GM23248 (cell line): ENCODE measurements at regions not wholly inside any gene's neighbourhood (a gene's known extent, or its start where the extent isn't known, plus 50 kb on each side); places are given as distances from the start of the nearest gene placed in this dataset.

ENCODE experiments used
- DNase-seq: peaks from one replicate; pipeline ENCODE4 v3.0.0-alpha.2; 2015
- H2AFZ ChIP-seq: fragments of 200-600 bp; sonication (generic); 2 replicates; pipeline ENCODE4 v1.6.1; 2016; ENCODE audit warnings: antibody characterized with exemption
- H3F3A ChIP-seq: fragments of 200-600 bp; sonication (generic); 2 replicates; pipeline ENCODE4 v1.6.1; 2016; ENCODE audit warnings: mild to moderate bottlenecking, antibody characterized with exemption, mixed run types; ENCODE audit not compliant: insufficient read depth
- H3K27ac ChIP-seq: fragments of 200-600 bp; sonication (generic); 2 replicates; pipeline ENCODE4 v1.5.1; 2016; ENCODE audit warnings: mild to moderate bottlenecking
- H3K27me3 ChIP-seq: fragments of 200-600 bp; sonication (generic); replicated peaks from 2 replicates; pipeline ENCODE4 v1.6.1; 2016; ENCODE audit warnings: mild to moderate bottlenecking; ENCODE audit not compliant: insufficient read depth
- H3K36me3 ChIP-seq: fragments of 200-600 bp; sonication (generic); 2 replicates; pipeline ENCODE4 v1.6.1; 2016; ENCODE audit warnings: low read depth, mild to moderate bottlenecking
- H3K4me1 ChIP-seq: fragments of 200-600 bp; sonication (generic); 2 replicates; pipeline ENCODE4 v1.6.1; 2016; ENCODE audit warnings: mild to moderate bottlenecking; ENCODE audit not compliant: insufficient read depth
- H3K4me2 ChIP-seq: fragments of 200-600 bp; sonication (generic); one replicate; pipeline ENCODE4 v1.6.1; 2016; ENCODE audit warnings: mild to moderate bottlenecking; ENCODE audit not compliant: unreplicated experiment
- H3K4me3 ChIP-seq: fragments of 200-600 bp; sonication (generic); 2 replicates; pipeline ENCODE4 v1.5.1; 2016; ENCODE audit warnings: mild to moderate bottlenecking
- H3K79me2 ChIP-seq: fragments of 200-600 bp; sonication (generic); 2 replicates; pipeline ENCODE4 v1.6.1; 2016; ENCODE audit warnings: mild to moderate bottlenecking; ENCODE audit not compliant: insufficient read depth
- H3K9ac ChIP-seq: fragments of 200-600 bp; sonication (generic); 2 replicates; pipeline ENCODE4 v1.6.1; 2016; ENCODE audit warnings: mild to moderate bottlenecking
- H3K9me2 ChIP-seq: fragments of 200-600 bp; sonication (generic); 2 replicates; pipeline ENCODE4 v1.6.1; 2016; ENCODE audit warnings: mixed run types, mild to moderate bottlenecking, moderate library complexity; ENCODE audit not compliant: insufficient read depth
- H3K9me3 ChIP-seq: fragments of 200-600 bp; sonication (generic); one replicate; pipeline ENCODE4 v1.6.1; 2017; ENCODE audit warnings: low read depth
- H4K20me1 ChIP-seq: fragments of 200-600 bp; sonication (generic); 2 replicates; pipeline ENCODE4 v1.6.0; 2016; ENCODE audit not compliant: insufficient read depth
- EZH2 ChIP-seq: fragments of 200-600 bp; sonication (generic); IDR thresholded peaks from 2 replicates; pipeline ENCODE4 v1.6.1; 2018; ENCODE audit warnings: antibody characterized with exemption, mild to moderate bottlenecking; ENCODE audit not compliant: insufficient read depth, poor library complexity, severe bottlenecking
- EZH2phosphoT487 ChIP-seq: fragments of 200-600 bp; sonication (generic); IDR thresholded peaks from 2 replicates; pipeline ENCODE4 v1.6.1; 2018; ENCODE audit warnings: antibody characterized with exemption, moderate library complexity, mild to moderate bottlenecking, low read depth; ENCODE audit not compliant: insufficient read depth
- WGBS, 2 experiments: methylation state at CpG; one replicate each; pipeline ENCODE4 v1.1.6; 2015 to 2017; ENCODE audit warnings: low lambda C conversion rate in 2 of 2, low coverage in 1 of 2; ENCODE audit errors: missing lambda C conversion rate in 2 of 2; 5-methylcytosine and 5-hydroxymethylcytosine counted together
- in situ Hi-C: fragments of 300-500 bp; cut with MboI; formaldehyde crosslinking; loops from 2 replicates; pipeline ENCODE4 v1.15.0; 2020

DNA sequence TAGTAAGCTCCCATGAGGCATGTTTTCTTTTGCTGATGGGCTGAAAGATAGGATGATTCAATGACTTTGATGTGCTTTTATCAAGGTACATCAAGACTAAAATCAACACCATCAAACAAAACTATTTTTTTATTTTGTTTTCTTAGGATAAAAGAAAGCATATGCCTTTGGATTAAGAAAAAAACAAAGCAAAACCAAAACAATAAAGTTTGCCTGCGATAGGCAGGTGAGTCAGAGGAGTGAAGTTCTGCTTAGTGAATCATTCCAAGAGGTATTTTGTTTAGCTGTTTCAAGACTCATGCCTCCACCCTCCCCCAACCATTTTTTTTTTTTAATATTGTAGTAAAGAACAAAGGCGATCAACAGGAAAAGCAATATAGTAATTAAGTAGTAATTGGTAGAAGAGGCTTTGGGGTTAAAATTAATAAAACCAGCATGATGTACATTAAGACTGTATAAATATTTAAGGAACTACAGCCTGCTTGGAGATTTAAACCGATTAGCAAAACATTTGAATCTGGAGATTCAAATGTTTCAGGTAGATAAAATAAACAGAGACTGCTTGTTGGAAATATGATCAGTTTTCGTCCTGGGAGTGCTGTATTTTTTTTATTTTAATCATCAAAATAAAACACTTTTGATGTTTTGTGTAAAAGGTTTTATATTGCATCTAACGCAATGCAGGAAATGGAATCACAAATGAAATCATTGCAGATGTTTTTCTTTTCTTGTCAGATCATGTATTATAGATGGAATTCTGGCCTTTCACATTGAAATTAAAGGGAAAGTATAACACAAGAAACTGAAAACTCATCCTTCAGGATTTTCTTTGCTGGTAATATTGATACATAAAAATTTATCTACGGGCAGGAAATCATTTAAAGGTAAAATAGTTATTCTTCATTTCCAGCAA lies 482.3 kb upstream of the MANEA start:
- Histone ChIP-seq H3K4me2 (peak overlapping the region; percentile 84), H3F3A (no peaks in the 10 kb centered on the region), H2AFZ (peak overlapping the region; percentile 80), H3K9me2 (no peaks in the 10 kb centered on the region), H3K79me2 (no peaks in the 10 kb centered on the region), H4K20me1 (no peaks in the 10 kb centered on the region), H3K4me3 (peak overlapping the region; percentile 61), H3K27ac (peak overlapping the region; percentile 18; the same call in 1 of the 2 replicates), H3K4me1 (peaks cover 28% of the 10 kb centered on the region), H3K27me3 (no peaks in the 10 kb centered on the region), H3K9me3 (no peaks in the 10 kb centered on the region), H3K9ac (peak overlapping the region; percentile 59), H3K36me3 (no peaks in the 10 kb centered on the region)
- in situ Hi-C loops = no loop called here
- peak; percentile 74 for DNase-seq
- TF ChIP-seq EZH2phosphoT487 = no peak
- no peak for TF ChIP-seq EZH2
- 14 to 15% methylated on average over 6 of the region's 6 CpGs for WGBS, 2 experiments

GRCh38 chr6:95095855-95096254 lies 481.5 kb upstream of the MANEA start:
- Histone ChIP-seq H3K27ac (no peak overlapping the region), H3K36me3 (no peaks in the 10 kb centered on the region), H3F3A (no peaks in the 10 kb centered on the region), H3K9me2 (no peaks in the 10 kb centered on the region), H3K4me2 (no peak overlapping the region), H4K20me1 (no peaks in the 10 kb centered on the region), H3K27me3 (no peaks in the 10 kb centered on the region), H3K79me2 (no peaks in the 10 kb centered on the region), H3K9ac (no peak overlapping the region), H3K4me3 (no peak overlapping the region), H3K9me3 (no peaks in the 10 kb centered on the region), H2AFZ (no peak overlapping the region), H3K4me1 (peaks cover 28% of the 10 kb centered on the region)
- TF ChIP-seq EZH2phosphoT487 (no peak), EZH2 (no peak)
- DNase-seq = no peak
- WGBS, 2 experiments = 75 to 88% methylated on average over 2 of the region's 2 CpGs
- in situ Hi-C loops = no loop called here

DNA sequence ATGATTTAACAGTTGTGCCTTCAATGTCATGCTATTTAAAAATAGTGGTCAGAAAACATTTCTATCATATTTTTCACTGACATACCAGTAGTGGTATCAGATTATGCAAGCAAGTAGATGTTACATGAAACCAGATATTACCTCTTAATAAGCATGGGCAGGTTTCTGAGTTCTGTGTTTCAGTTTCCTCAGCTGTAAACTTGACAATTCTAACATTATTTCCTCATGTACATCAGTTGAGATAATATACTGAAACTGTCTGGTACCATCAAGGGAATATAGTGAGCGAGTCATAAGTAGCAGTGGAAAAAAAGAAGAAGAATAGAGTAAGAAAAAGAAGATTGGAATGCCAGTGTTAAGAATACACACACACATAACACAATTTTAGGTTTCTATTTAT lies 477.9 kb upstream of the MANEA start:
- no peak overlapping the region for H3K4me3 ChIP-seq
- H3K9me3 ChIP-seq = no peaks in the 10 kb centered on the region
- H3K4me1 ChIP-seq = peaks cover 13% of the 10 kb centered on the region
- no peaks in the 10 kb centered on the region for H4K20me1 ChIP-seq
- no peak for DNase-seq
- no peak overlapping the region for H2AFZ ChIP-seq
- no peaks in the 10 kb centered on the region for H3K9me2 ChIP-seq
- no peaks in the 10 kb centered on the region for H3F3A ChIP-seq
- no peak overlapping the region for H3K9ac ChIP-seq
- no peaks in the 10 kb centered on the region for H3K79me2 ChIP-seq
- H3K36me3 ChIP-seq = no peaks in the 10 kb centered on the region
- 48 to 68% methylated on average over 1 of the region's 1 CpG for WGBS, 2 experiments
- in situ Hi-C loops = no loop called here
- no peaks in the 10 kb centered on the region for H3K27me3 ChIP-seq
- H3K27ac ChIP-seq = no peak overlapping the region
- H3K4me2 ChIP-seq = no peak overlapping the region
- no peak for TF ChIP-seq EZH2phosphoT487
- TF ChIP-seq EZH2 = no peak

DNA sequence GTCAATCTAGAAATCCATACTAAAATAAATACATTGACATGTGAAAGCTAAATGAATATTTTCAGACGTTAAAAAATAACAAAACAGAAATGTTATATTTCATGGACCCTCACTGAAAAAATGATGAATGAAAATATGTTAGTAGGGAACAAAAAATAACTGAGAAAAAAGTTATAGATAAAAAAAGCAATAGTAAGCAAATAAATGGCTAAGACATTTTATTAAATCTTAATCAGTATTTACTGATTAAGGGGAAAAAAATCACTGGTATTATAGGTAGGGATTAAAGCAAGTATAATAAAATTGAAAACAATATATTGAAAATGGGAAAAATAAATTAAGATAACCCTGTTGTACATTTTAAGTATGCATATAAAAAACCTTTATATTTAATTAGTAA lies 468.1 kb upstream of the MANEA start:
- 0 to 14% methylated on average over 1 of the region's 1 CpG for WGBS, 2 experiments

More for the DNA sequence above, 468.1 kb upstream of the MANEA start:
- in situ Hi-C loops = no loop called here
- Histone ChIP-seq H3K9me3 (no peaks in the 10 kb centered on the region), H3K27me3 (no peaks in the 10 kb centered on the region; the same call in 1 of the 2 replicates), H3K4me1 (no peaks in the 10 kb centered on the region), H3K27ac (no peak overlapping the region), H3K4me2 (no peak overlapping the region), H3K9ac (no peak overlapping the region), H3F3A (no peaks in the 10 kb centered on the region), H3K36me3 (no peaks in the 10 kb centered on the region), H3K79me2 (no peaks in the 10 kb centered on the region), H3K4me3 (no peak overlapping the region), H2AFZ (no peak overlapping the region), H4K20me1 (no peaks in the 10 kb centered on the region), H3K9me2 (no peaks in the 10 kb centered on the region)
- TF ChIP-seq EZH2 (no peak), EZH2phosphoT487 (no peak)
- DNase-seq = no peak
